ENCODE measurements at regions not wholly inside any gene's neighbourhood (a gene's known extent, or its start where the extent isn't known, plus 50 kb on each side); places are given as distances from the start of the nearest gene placed in this dataset.
"Not testable (repeated sequence)": the region's sequence is repeated elsewhere in the genome, so short reads cannot be mapped to it uniquely, and the experiment has no call there.

DNA sequence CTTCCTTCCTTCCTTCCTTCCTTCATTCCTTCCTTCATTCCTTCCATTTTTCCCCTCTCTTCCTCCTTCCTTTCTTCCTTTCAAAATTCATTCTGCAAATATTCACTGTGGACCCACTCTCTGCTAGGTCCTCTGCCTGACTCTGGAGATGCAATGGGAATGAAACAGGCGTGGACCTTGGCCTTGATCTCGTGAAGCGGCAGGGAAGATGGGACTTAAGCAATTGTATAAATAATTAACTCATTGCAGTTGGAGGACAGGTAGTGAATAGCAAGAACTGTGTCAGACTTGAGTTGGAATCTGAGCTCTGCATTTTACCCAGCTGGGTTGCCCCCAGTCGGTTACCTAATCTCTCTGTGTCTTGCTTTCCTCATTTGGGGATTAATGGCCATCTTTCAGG is 230.6 kb upstream of the LHX5 start:
- DNase-seq: no peak
- Histone ChIP-seq H3K4me3 (no peak overlapping the region), H3K9me3 (no peaks in the 10 kb centered on the region), H3K27me3 (no peaks in the 10 kb centered on the region), H3K27ac (no peak overlapping the region), H3K36me3 (no peaks in the 10 kb centered on the region), H3K4me1 (no peaks in the 10 kb centered on the region)
- TF ChIP-seq, protein P1, sequence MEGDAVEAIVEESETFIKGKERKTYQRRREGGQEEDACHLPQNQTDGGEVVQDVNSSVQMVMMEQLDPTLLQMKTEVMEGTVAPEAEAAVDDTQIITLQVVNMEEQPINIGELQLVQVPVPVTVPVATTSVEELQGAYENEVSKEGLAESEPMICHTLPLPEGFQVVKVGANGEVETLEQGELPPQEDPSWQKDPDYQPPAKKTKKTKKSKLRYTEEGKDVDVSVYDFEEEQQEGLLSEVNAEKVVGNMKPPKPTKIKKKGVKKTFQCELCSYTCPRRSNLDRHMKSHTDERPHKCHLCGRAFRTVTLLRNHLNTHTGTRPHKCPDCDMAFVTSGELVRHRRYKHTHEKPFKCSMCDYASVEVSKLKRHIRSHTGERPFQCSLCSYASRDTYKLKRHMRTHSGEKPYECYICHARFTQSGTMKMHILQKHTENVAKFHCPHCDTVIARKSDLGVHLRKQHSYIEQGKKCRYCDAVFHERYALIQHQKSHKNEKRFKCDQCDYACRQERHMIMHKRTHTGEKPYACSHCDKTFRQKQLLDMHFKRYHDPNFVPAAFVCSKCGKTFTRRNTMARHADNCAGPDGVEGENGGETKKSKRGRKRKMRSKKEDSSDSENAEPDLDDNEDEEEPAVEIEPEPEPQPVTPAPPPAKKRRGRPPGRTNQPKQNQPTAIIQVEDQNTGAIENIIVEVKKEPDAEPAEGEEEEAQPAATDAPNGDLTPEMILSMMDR (IDR thresholded peaks at IDR 0.05): no peak
- no peak for TF ChIP-seq POLR2A (IDR thresholded peaks at IDR 0.05)

DNA sequence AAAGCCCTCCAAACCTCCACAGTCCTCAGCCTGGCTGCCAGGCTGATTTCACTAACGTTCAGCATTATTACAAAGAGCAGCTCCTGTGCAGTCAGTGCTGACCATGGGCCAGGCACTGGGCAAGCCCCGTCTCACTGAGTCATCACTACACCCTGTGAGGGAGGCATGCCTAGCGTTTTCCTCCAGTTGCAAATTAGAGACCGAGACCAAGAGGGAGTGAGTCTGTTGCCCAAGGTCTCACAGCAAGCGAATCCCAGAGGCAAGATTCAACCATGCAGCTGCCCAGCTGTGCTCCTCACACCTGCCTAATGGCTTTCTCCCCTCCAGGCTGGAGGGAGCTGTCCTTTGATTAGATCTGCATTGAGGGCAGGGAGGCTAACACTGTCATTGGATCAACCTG is 229.3 kb upstream of the LHX5 start:
- no peak overlapping the region for H3K4me3 ChIP-seq
- H3K27me3 ChIP-seq: no peaks in the 10 kb centered on the region
- H3K27ac ChIP-seq: no peak overlapping the region
- H3K9me3 ChIP-seq: no peaks in the 10 kb centered on the region
- no peaks in the 10 kb centered on the region for H3K4me1 ChIP-seq
- DNase-seq: no peak
- H3K36me3 ChIP-seq: no peaks in the 10 kb centered on the region
- TF ChIP-seq, protein P1 (IDR thresholded peaks at IDR 0.05): no peak
- TF ChIP-seq POLR2A (IDR thresholded peaks at IDR 0.05): no peak

DNA sequence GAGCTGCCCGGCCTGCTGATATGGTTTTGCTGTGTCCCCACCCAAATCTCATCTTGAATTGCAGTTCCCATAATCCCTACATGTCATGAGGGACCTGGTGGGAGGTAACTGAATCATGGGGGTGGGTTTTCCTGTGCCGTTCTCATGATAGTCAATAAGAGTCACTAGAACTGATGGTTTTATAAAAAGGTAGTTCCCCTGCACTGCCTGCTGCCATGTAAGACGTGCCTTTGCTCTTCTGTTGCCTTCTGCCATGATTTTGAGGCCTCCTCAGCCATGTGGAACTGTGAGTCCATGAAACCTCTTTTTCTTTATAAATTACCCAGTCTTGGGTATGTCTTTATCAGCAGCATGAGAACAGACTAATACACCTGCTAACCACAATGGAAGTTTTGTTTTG is 228.3 kb upstream of the LHX5 start:
- not testable (repeated sequence) for H3K27ac ChIP-seq

DNA sequence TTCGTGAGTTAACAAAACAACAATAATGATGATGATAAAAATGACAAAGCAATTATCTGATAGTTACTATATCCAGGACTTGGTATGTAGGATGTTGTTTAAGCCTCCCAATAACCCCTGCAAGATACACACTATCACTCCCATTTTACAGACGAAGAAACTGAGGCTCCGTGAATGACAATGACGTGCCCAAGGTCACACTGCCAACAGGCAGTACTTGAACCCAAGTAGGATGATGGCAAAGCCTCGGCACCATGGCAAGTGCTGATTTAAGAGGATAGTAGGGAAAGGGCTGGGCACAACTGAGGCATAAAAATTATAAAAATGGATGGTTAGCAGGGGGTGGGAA is 226.8 kb upstream of the LHX5 start:
- Histone ChIP-seq H3K27ac (no peak overlapping the region), H3K9me3 (no peaks in the 10 kb centered on the region), H3K4me1 (no peaks in the 10 kb centered on the region), H3K4me3 (no peak overlapping the region), H3K27me3 (no peaks in the 10 kb centered on the region), H3K36me3 (no peaks in the 10 kb centered on the region)
- DNase-seq: no peak
- no peak for TF ChIP-seq POLR2A (IDR thresholded peaks at IDR 0.05)
- TF ChIP-seq, protein P1 (IDR thresholded peaks at IDR 0.05): no peak

More for the DNA sequence above, 228.3 kb upstream of the LHX5 start:
- not testable (repeated sequence) for H3K4me1 ChIP-seq, H3K27me3 ChIP-seq, H3K36me3 ChIP-seq, H3K9me3 ChIP-seq, H3K4me3 ChIP-seq, DNase-seq

DNA sequence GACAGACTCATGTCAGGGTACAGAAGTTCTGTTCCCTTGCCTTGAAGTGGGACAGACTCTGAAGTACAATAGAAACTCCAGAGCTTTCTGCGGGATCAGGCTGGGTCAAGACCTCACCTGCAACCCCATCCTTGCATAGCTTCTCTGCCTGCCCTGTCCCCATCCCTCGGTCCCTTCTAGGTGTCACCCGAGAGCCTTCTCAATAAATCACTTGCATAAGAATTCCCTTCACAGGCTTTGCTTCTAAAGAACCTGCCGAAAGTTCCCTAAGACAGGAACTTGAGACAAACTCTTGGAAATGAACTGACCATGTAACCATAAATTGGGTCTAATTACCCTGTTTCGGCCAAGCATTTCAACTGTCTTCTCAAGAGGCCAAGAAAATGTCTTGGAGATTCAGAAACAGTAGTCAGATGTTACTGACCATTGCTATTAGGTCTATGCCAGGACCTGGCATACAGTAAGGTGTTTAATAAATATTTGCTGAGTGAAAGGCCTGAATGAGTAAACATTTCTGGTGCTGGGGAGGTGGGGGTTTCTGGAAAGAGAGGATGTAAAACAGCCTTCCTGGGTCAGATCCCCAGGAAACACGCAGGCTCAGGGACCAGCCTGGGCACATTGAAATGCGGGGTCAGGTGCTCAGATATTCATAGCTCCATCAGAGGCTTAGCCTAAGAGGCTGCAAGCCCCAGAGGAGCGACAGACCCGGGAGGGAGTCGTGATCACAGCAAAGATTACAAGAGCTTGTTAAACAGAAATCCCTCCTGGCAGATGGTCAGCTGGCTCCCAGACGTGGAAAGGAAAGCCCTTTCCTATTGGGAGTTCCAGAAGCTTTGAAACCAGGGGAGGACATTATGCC is 226.2 kb upstream of the LHX5 start:
- Histone ChIP-seq H3K4me1 (no peaks in the 10 kb centered on the region), H3K27me3 (no peaks in the 10 kb centered on the region), H3K27ac (no peak overlapping the region), H3K36me3 (no peaks in the 10 kb centered on the region), H3K4me3 (no peak overlapping the region), H3K9me3 (no peaks in the 10 kb centered on the region)
- no peak for TF ChIP-seq POLR2A (IDR thresholded peaks at IDR 0.05)
- TF ChIP-seq, protein P1 (IDR thresholded peaks at IDR 0.05): no peak
- no peak for DNase-seq

DNA sequence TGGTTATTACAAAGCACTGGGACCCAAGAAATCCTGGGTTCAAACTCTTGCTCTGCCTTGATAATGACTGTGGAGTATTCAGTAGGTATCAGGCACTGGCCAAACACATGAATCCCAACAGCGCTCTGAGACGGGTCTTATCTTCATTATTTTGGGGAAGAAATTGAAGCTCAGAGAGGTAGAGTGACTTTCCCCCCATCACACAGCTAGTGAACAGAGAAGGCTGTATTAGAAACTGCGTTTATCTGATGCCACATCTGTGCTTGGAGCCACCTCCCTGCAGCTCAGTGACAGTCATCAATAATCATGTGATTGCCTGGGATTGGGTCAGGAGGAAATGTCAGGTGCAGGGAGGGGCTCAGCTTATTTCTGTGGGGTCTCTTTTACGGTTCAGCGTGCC is 225.4 kb upstream of the LHX5 start:
- H3K4me1 ChIP-seq: no peaks in the 10 kb centered on the region
- H3K9me3 ChIP-seq: no peaks in the 10 kb centered on the region
- H3K27ac ChIP-seq: no peak overlapping the region
- H3K4me3 ChIP-seq: no peak overlapping the region
- H3K36me3 ChIP-seq: no peaks in the 10 kb centered on the region
- DNase-seq: no peak
- TF ChIP-seq, protein P1 (IDR thresholded peaks at IDR 0.05): no peak
- no peak for TF ChIP-seq POLR2A (IDR thresholded peaks at IDR 0.05)
- H3K27me3 ChIP-seq: no peaks in the 10 kb centered on the region
